HCT116 (cell line): ENCODE measurements at regions not wholly inside any gene's neighbourhood (a gene's known extent, or its start where the extent isn't known, plus 50 kb on each side); places are given as distances from the start of the nearest gene placed in this dataset.

Experiments
- ATAC-seq: fragments of 200-7000 bp; cut with Tn5 transposase; 2 replicates; pipeline ENCODE4 v1.9.1; 2020; ENCODE audit warnings: mild to moderate bottlenecking, moderate library complexity
- BruUV-seq: library from RNA; stranded (reverse); fragments of 400-500 nt; replicated peaks from 2 replicates; lab custom pipeline; 2021; lab: Mats Ljungman, UMichigan
- CTCF ChIA-PET: fragments of 300-600 bp; sonication (Branson Sonifier 250); formaldehyde crosslinking; loops from one replicate; lab custom pipeline; 2021; ENCODE audit warnings: antibody characterized with exemption; lab: Charles Lee
- POLR2A ChIA-PET: fragments of 300-600, 350-600 bp; sonication (Branson Sonifier 250); formaldehyde crosslinking; loops from one replicate; lab custom pipeline; 2021; ENCODE audit warnings: antibody characterized with exemption; lab: Charles Lee
- RAD21 ChIA-PET, 2 experiments: fragments of 300-600 bp; sonication (Branson Sonifier 250); formaldehyde crosslinking; loops; one replicate each; lab custom pipeline; 2023; ENCODE audit warnings: low total read pairs in 2 of 2; ENCODE audit not compliant: uncharacterized antibody in 2 of 2, unreplicated experiment in 2 of 2, low non-redundant PET in 1 of 2; lab: Charles Lee
- DNase-seq: peaks from one replicate; pipeline ENCODE4 v3.0.0-alpha.2; 2010; ENCODE audit warnings: low read depth, low spot score
- H2AFZ ChIP-seq: fragments of 200-600 bp; shearing (Covaris generic), sonication (generic); 2 replicates; pipeline ENCODE4 v1.6.1; 2017; ENCODE audit warnings: low read depth, mixed run types, mixed read lengths, antibody characterized with exemption, low read length; ENCODE audit not compliant: poor library complexity, severe bottlenecking
- H3K27ac ChIP-seq: 2 replicates; pipeline ENCODE4 v1.5.1; 2012; ENCODE audit warnings: low read depth, low read length
- H3K27me3 ChIP-seq: fragments of 200-600 bp; sonication (generic); 2 replicates; pipeline ENCODE4 v1.6.1; 2016; ENCODE audit warnings: mixed run types, low read length, mixed read lengths; ENCODE audit not compliant: insufficient read depth
- H3K36me3 ChIP-seq, 2 experiments: fragments of 200-500 bp in 1 of 2; fragments of 200-600 bp in 1 of 2; sonication (Bioruptor generic) in 1 of 2; sonication (generic) in 1 of 2; 2 replicates each; pipeline versions ENCODE4 v1.5.1 to v1.6.1; 2014 to 2016; ENCODE audit warnings: low read length in 2 of 2, inconsistent platforms in 1 of 2, mixed read lengths in 1 of 2, mixed run types in 1 of 2; ENCODE audit not compliant: insufficient read depth in 2 of 2, control insufficient read depth in 1 of 2
- H3K4me1 ChIP-seq, 2 experiments: fragments of 200-600 bp in 1 of 2; sonication (generic) in 1 of 2; 2 replicates each; pipeline versions ENCODE4 v1.5.1 to v1.6.1; 2012 to 2017; ENCODE audit warnings: low read length in 2 of 2, inconsistent platforms in 1 of 2, mild to moderate bottlenecking in 1 of 2, mixed read lengths in 1 of 2, mixed run types in 1 of 2, moderate library complexity in 1 of 2; ENCODE audit not compliant: insufficient read depth in 2 of 2, control insufficient read depth in 1 of 2
- H3K4me2 ChIP-seq: fragments of 200-600 bp; sonication (generic); 2 replicates; pipeline ENCODE4 v1.6.1; 2017; ENCODE audit warnings: mixed run types, low read length, mixed read lengths
- H3K4me3 ChIP-seq, 2 experiments: fragments of 200-600 bp in 1 of 2; sonication (generic) in 1 of 2; replicated peaks in 1 of 2; 2 replicates each; pipeline ENCODE4 v1.5.1; 2011 to 2016; ENCODE audit warnings: low read length in 2 of 2, control low read depth in 1 of 2, low read depth in 1 of 2, mild to moderate bottlenecking in 1 of 2, mixed read lengths in 1 of 2, mixed run types in 1 of 2
- H3K79me2 ChIP-seq: fragments of 200-600 bp; sonication (generic); 2 replicates; pipeline ENCODE4 v1.6.1; 2017; ENCODE audit warnings: mild to moderate bottlenecking, mixed run types, low read length, moderate library complexity, mixed read lengths; ENCODE audit not compliant: insufficient read depth
- H3K9ac ChIP-seq: fragments of 200-600 bp; sonication (generic); 2 replicates; pipeline ENCODE4 v1.6.1; 2016; ENCODE audit warnings: low read length, mixed read lengths
- H3K9me2 ChIP-seq: fragments of 200-600 bp; sonication (generic), shearing (Covaris generic); 2 replicates; pipeline ENCODE4 v1.6.1; 2017; ENCODE audit warnings: mixed run types, mild to moderate bottlenecking, moderate library complexity; ENCODE audit not compliant: insufficient read depth
- H3K9me3 ChIP-seq, 2 experiments: fragments of 200-500 bp in 1 of 2; fragments of 200-600 bp in 1 of 2; sonication (Bioruptor generic) in 1 of 2; sonication (generic) in 1 of 2; 2 replicates each; pipeline ENCODE4 v1.6.1; 2014 to 2017; ENCODE audit warnings: low read length in 2 of 2, mixed read lengths in 2 of 2, inconsistent platforms in 1 of 2, low read depth in 1 of 2, mild to moderate bottlenecking in 1 of 2, mixed run types in 1 of 2, moderate library complexity in 1 of 2; ENCODE audit not compliant: control insufficient read depth in 1 of 2, insufficient read depth in 1 of 2
- H4K20me1 ChIP-seq: fragments of 200-600 bp; sonication (generic), shearing (Covaris generic); 2 replicates; pipeline ENCODE4 v1.6.1; 2017; ENCODE audit warnings: mixed run types, mild to moderate bottlenecking, moderate library complexity; ENCODE audit not compliant: insufficient read depth
- CBX3 ChIP-seq: IDR thresholded peaks from 2 replicates; pipeline ENCODE4 v1.6.1; 2012; ENCODE audit warnings: low read depth
- CTCF ChIP-seq, 3 experiments: fragments of 200-600 bp in 1 of 3; sonication (generic) in 1 of 3; IDR thresholded peaks in 2 of 3; conservative IDR thresholded peaks in 1 of 3; 2 replicates each; pipeline ENCODE4 v1.5.1; 2012 to 2017; ENCODE audit warnings: low read depth in 2 of 3, low read length in 2 of 3, antibody characterized with exemption in 1 of 3, borderline replicate concordance in 1 of 3, control low read depth in 1 of 3, mild to moderate bottlenecking in 1 of 3, mixed read lengths in 1 of 3, mixed run types in 1 of 3, moderate library complexity in 1 of 3; ENCODE audit not compliant: insufficient read depth in 1 of 3
- EGR1 ChIP-seq: IDR thresholded peaks from 2 replicates; pipeline ENCODE4 v1.6.1; 2012; ENCODE audit warnings: low read depth
- EZH2 ChIP-seq: fragments of 200-600 bp; sonication (generic); IDR thresholded peaks from 2 replicates; pipeline ENCODE4 v1.6.1; 2017; ENCODE audit warnings: antibody characterized with exemption, mixed run types
- FOSL1 ChIP-seq: IDR thresholded peaks from 2 replicates; pipeline ENCODE4 v1.6.1; 2012; ENCODE audit warnings: low read depth
- JUND ChIP-seq: IDR thresholded peaks from 2 replicates; pipeline ENCODE4 v1.6.1; 2012
- RAD21 ChIP-seq: IDR thresholded peaks from 2 replicates; pipeline ENCODE4 v1.6.1; 2012; ENCODE audit warnings: low read depth, mild to moderate bottlenecking
- SIN3A ChIP-seq: IDR thresholded peaks from 2 replicates; pipeline ENCODE4 v1.6.1; 2012; ENCODE audit warnings: low read depth
- SRF ChIP-seq: IDR thresholded peaks from 2 replicates; pipeline ENCODE4 v1.6.1; 2012; ENCODE audit warnings: low read depth
- TCF7L2 ChIP-seq: IDR thresholded peaks from 2 replicates; pipeline ENCODE4 v1.7.0; 2011; ENCODE audit warnings: borderline replicate concordance, inconsistent platforms; ENCODE audit not compliant: insufficient read depth, insufficient read length; ENCODE audit errors: extremely low read depth
- ZFX ChIP-seq: fragments of 450-650 bp; IDR thresholded peaks from 2 replicates; pipeline ENCODE4 v1.6.1; 2017
- ZNF274 ChIP-seq: fragments of 200-500 bp; sonication (Bioruptor generic); IDR thresholded peaks from 2 replicates; pipeline ENCODE4 v1.6.1; 2014; ENCODE audit warnings: mild to moderate bottlenecking, low read depth, low read length, inconsistent platforms
- intact Hi-C: fragments of 100-400 bp; cut with micrococcal nuclease; formaldehyde crosslinking; loops from 2 replicates; pipeline ENCODE4 v1.10.0; 2022
- TF ChIP-seq, protein P1 (sequence below): IDR thresholded peaks from 2 replicates; pipeline ENCODE4 v1.6.1; 2012
- TF ChIP-seq, protein P2 (sequence below): IDR thresholded peaks from 2 replicates; pipeline ENCODE4 v1.6.1; 2012

GRCh38 chr6:153645326-153645725 is 393.7 kb upstream of the OPRM1 start (continued):
- TF ChIP-seq CTCF (IDR thresholded peaks at IDR 0.05 in 2 of 3, conservative IDR thresholded peaks at IDR 0.05 in 1 of 3; ENCODE audit: borderline replicate concordance in 1 of 3, insufficient read depth in 1 of 3, low read depth in 2 of 3, low read length in 2 of 3) (no peak), SIN3A (no peak), SRF (no peak)
- TF ChIP-seq, protein P1, sequence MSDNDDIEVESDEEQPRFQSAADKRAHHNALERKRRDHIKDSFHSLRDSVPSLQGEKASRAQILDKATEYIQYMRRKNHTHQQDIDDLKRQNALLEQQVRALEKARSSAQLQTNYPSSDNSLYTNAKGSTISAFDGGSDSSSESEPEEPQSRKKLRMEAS: no peak

DNA sequence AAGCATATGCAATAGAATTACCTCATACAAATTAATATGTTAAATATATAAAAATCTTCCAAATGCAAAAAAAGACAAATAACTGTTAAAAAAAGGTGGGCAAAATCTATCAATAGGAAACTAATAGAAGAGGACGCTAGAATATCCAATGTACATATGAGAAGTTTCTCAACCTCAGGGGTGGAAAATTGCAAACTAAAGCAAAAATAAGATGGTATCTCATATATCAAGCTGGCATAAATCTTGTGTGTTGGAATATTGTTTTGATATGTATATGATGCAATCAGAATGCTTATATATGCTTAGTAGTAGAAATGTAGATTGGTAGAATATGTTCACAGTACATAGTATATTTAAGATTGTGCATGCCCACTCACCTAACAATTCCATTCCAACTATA is 395.0 kb upstream of the OPRM1 start:
- no peak for DNase-seq
- Histone ChIP-seq H3K9me3 (no peaks in the 10 kb centered on the region), H3K9ac (no peak overlapping the region), H3K79me2 (no peaks in the 10 kb centered on the region), H3K4me2 (no peak overlapping the region), H3K4me1 (no peaks in the 10 kb centered on the region), H4K20me1 (no peaks in the 10 kb centered on the region), H3K36me3 (no peaks in the 10 kb centered on the region), H3K27ac (no peak overlapping the region), H3K4me3 (no peak overlapping the region), H2AFZ (no peak overlapping the region), H3K9me2 (no peaks in the 10 kb centered on the region), H3K27me3 (no peaks in the 10 kb centered on the region; the same call in 1 of the 2 replicates)
- TF ChIP-seq ZNF274: no peak
- TF ChIP-seq, protein P2, sequence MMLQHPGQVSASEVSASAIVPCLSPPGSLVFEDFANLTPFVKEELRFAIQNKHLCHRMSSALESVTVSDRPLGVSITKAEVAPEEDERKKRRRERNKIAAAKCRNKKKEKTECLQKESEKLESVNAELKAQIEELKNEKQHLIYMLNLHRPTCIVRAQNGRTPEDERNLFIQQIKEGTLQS: no peak
- no peak for TF ChIP-seq ZFX
- TF ChIP-seq JUND: no peak
- TF ChIP-seq EZH2: no peak
- no peak for TF ChIP-seq CBX3
- TF ChIP-seq SIN3A: no peak
- TF ChIP-seq FOSL1: no peak
- no peak for TF ChIP-seq RAD21
- TF ChIP-seq TCF7L2: no peak
- TF ChIP-seq, protein P1: no peak
- TF ChIP-seq EGR1: no peak
- BruUV-seq: no TSS peak
- ChIA-PET RAD21 (no interaction called here), CTCF (no interaction called here), POLR2A (no interaction called here)
- ATAC-seq: no peak
- intact Hi-C loops: no loop called here
